ENCODE measurements at regions not wholly inside any gene's neighbourhood (a gene's known extent, or its start where the extent isn't known, plus 50 kb on each side); places are given as distances from the start of the nearest gene placed in this dataset.

- Histone ChIP-seq H3K27ac (ENCODE audit: insufficient read length, low read depth, low read length) (no peak overlapping the region), H3K23me2 (ENCODE audit: insufficient read length, low read depth, low read length, poor library complexity, severe bottlenecking) (no peaks in the 10 kb centered on the region), H2BK15ac (ENCODE audit: low read depth, low read length) (no peak overlapping the region), H4K5ac (ENCODE audit: insufficient read length, low read depth, low read length) (no peak overlapping the region), H4K8ac (replicated peaks; ENCODE audit: insufficient read length, low read depth, low read length) (no peak overlapping the region), H4K20me1 (ENCODE audit: control insufficient read depth, insufficient read depth, insufficient read length) (no peaks in the 10 kb centered on the region), H3K9me3 (ENCODE audit: control insufficient read depth, low read depth, low read length) (no peaks in the 10 kb centered on the region), H2BK120ac (ENCODE audit: low read depth, low read length, poor library complexity, severe bottlenecking) (no peak overlapping the region), H2BK20ac (ENCODE audit: low read depth, low read length, poor library complexity, severe bottlenecking) (no peak overlapping the region), H3K4ac (ENCODE audit: low read depth, low read length) (no peak overlapping the region), H2BK5ac (ENCODE audit: insufficient read length, low read length) (no peak overlapping the region), H3K56ac (ENCODE audit: insufficient read length, low read depth, low read length) (no peak overlapping the region), H3K9ac (ENCODE audit: extremely low read depth, insufficient read length, low read length) (no peak overlapping the region), H3K14ac (ENCODE audit: insufficient read depth, low read length) (no peak overlapping the region), H3K27me3 (ENCODE audit: insufficient read depth, low read length) (no peaks in the 10 kb centered on the region), H2AK5ac (ENCODE audit: insufficient read length, low read length) (peak overlapping the region; percentile 54), H3K79me2 (ENCODE audit: insufficient read depth, low read length) (no peaks in the 10 kb centered on the region), H3K23ac (ENCODE audit: insufficient read length, low read depth, low read length) (no peak overlapping the region), H3T11ph (ENCODE audit: low read length) (no peak overlapping the region), H3K4me1 (ENCODE audit: insufficient read depth, low read length) (peaks cover 9% of the 10 kb centered on the region; the same call in 1 of the 2 replicates), H3K18ac (ENCODE audit: insufficient read length, low read depth, low read length) (no peak overlapping the region), H2BK12ac (ENCODE audit: insufficient read length, low read depth, low read length) (no peak overlapping the region), H4K91ac (ENCODE audit: insufficient read length, low read depth, low read length) (no peak overlapping the region), H3K4me2 (ENCODE audit: insufficient read depth, insufficient read length, low read length) (no peak overlapping the region), H2AFZ (ENCODE audit: low read length) (no peak overlapping the region), H3K79me1 (ENCODE audit: insufficient read depth, low read depth, low read length, poor library complexity, severe bottlenecking) (no peaks in the 10 kb centered on the region)
- Mint-ChIP-seq H3K4me3 (no peak overlapping the region), H3K4me1 (peaks cover 60 to 74% of the 10 kb centered on the region in 2 experiments), H3K27me3 (ENCODE audit: low read depth) (no peaks in the 10 kb centered on the region), H3K9me3 (no peaks in the 10 kb centered on the region), H3K27ac (peak overlapping the region; percentile 2 to 29 (median 9); a peak in 3 of 7 replicates), H3K36me3 (ENCODE audit: insufficient read depth in 1 of 3, low read depth in 3 of 3) (no peaks in the 10 kb centered on the region; a peak in 1 of 7 replicates)
- no CpG with 5 or more reads among the region's 1 CpG for WGBS (ENCODE audit: extremely low coverage, insufficient read length, low lambda C conversion rate)
- DNase-seq = no peak
- TF ChIP-seq, protein P1, sequence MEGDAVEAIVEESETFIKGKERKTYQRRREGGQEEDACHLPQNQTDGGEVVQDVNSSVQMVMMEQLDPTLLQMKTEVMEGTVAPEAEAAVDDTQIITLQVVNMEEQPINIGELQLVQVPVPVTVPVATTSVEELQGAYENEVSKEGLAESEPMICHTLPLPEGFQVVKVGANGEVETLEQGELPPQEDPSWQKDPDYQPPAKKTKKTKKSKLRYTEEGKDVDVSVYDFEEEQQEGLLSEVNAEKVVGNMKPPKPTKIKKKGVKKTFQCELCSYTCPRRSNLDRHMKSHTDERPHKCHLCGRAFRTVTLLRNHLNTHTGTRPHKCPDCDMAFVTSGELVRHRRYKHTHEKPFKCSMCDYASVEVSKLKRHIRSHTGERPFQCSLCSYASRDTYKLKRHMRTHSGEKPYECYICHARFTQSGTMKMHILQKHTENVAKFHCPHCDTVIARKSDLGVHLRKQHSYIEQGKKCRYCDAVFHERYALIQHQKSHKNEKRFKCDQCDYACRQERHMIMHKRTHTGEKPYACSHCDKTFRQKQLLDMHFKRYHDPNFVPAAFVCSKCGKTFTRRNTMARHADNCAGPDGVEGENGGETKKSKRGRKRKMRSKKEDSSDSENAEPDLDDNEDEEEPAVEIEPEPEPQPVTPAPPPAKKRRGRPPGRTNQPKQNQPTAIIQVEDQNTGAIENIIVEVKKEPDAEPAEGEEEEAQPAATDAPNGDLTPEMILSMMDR (conservative IDR thresholded peaks at IDR 0.05) = no peak
Observed at GRCh38 chr10:52906046-52906445, 133.5 kb upstream of the MBL2 start.
